ENCODE measurements at regions not wholly inside any gene's neighbourhood (a gene's known extent, or its start where the extent isn't known, plus 50 kb on each side); places are given as distances from the start of the nearest gene placed in this dataset.

- Histone ChIP-seq H3K4me3 (no peak overlapping the region), H3K27ac (no peak overlapping the region), H3K4me1 (no peaks in the 10 kb centered on the region), H3K27me3 (no peaks in the 10 kb centered on the region), H3K36me3 (no peaks in the 10 kb centered on the region), H3K9me3 (no peaks in the 10 kb centered on the region)
- in situ Hi-C loops (cut with MboI; ENCODE audit: low sequenced_read_pairs in 4 of 4) = no loop called here
- DNase-seq (no peak), ATAC-seq (no peak)
- intact Hi-C loops (cut with DNase I; ENCODE audit: low total_unique reads) = no loop called here
- TF ChIP-seq, protein P1, sequence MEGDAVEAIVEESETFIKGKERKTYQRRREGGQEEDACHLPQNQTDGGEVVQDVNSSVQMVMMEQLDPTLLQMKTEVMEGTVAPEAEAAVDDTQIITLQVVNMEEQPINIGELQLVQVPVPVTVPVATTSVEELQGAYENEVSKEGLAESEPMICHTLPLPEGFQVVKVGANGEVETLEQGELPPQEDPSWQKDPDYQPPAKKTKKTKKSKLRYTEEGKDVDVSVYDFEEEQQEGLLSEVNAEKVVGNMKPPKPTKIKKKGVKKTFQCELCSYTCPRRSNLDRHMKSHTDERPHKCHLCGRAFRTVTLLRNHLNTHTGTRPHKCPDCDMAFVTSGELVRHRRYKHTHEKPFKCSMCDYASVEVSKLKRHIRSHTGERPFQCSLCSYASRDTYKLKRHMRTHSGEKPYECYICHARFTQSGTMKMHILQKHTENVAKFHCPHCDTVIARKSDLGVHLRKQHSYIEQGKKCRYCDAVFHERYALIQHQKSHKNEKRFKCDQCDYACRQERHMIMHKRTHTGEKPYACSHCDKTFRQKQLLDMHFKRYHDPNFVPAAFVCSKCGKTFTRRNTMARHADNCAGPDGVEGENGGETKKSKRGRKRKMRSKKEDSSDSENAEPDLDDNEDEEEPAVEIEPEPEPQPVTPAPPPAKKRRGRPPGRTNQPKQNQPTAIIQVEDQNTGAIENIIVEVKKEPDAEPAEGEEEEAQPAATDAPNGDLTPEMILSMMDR (IDR thresholded peaks at IDR 0.05 in 4 of 5, conservative IDR thresholded peaks at IDR 0.05 in 1 of 5) = no peak
- no peak for TF ChIP-seq POLR2A (IDR thresholded peaks at IDR 0.05)
Measured at GRCh38 chr3:1929788-1930414, 168.8 kb upstream of the CNTN4 start.

- ATAC-seq (no peak), DNase-seq (no peak)
- in situ Hi-C loops (cut with MboI; ENCODE audit: low sequenced_read_pairs in 4 of 4) (no loop called here), intact Hi-C loops (cut with DNase I; ENCODE audit: low total_unique reads) (no loop called here)
- H3K27ac ChIP-seq = no peak overlapping the region
- no peaks in the 10 kb centered on the region for H3K9me3 ChIP-seq
- no peak overlapping the region for H3K4me3 ChIP-seq
- H3K27me3 ChIP-seq = no peaks in the 10 kb centered on the region
- H3K4me1 ChIP-seq = no peaks in the 10 kb centered on the region
- no peaks in the 10 kb centered on the region for H3K36me3 ChIP-seq
- no peak for TF ChIP-seq POLR2A (IDR thresholded peaks at IDR 0.05)
- TF ChIP-seq, protein P1 (IDR thresholded peaks at IDR 0.05 in 4 of 5, conservative IDR thresholded peaks at IDR 0.05 in 1 of 5) = no peak
Measured at GRCh38 chr3:1938975-1939374, 159.7 kb upstream of the CNTN4 start.

GRCh38 chr3:1942781-1943180 lies 155.9 kb upstream of the CNTN4 start:
- in situ Hi-C loops (cut with MboI; ENCODE audit: low sequenced_read_pairs in 4 of 4) (no loop called here), intact Hi-C loops (cut with DNase I; ENCODE audit: low total_unique reads) (no loop called here)
- TF ChIP-seq POLR2A (IDR thresholded peaks at IDR 0.05) = no peak
- TF ChIP-seq, protein P1 (IDR thresholded peaks at IDR 0.05 in 4 of 5, conservative IDR thresholded peaks at IDR 0.05 in 1 of 5) = no peak
- no peaks in the 10 kb centered on the region for H3K27me3 ChIP-seq
- H3K4me1 ChIP-seq = no peaks in the 10 kb centered on the region
- H3K4me3 ChIP-seq = no peak overlapping the region
- no peaks in the 10 kb centered on the region for H3K9me3 ChIP-seq
- no peaks in the 10 kb centered on the region for H3K36me3 ChIP-seq
- DNase-seq = no peak
- H3K27ac ChIP-seq = no peak overlapping the region
- no peak for ATAC-seq

DNA sequence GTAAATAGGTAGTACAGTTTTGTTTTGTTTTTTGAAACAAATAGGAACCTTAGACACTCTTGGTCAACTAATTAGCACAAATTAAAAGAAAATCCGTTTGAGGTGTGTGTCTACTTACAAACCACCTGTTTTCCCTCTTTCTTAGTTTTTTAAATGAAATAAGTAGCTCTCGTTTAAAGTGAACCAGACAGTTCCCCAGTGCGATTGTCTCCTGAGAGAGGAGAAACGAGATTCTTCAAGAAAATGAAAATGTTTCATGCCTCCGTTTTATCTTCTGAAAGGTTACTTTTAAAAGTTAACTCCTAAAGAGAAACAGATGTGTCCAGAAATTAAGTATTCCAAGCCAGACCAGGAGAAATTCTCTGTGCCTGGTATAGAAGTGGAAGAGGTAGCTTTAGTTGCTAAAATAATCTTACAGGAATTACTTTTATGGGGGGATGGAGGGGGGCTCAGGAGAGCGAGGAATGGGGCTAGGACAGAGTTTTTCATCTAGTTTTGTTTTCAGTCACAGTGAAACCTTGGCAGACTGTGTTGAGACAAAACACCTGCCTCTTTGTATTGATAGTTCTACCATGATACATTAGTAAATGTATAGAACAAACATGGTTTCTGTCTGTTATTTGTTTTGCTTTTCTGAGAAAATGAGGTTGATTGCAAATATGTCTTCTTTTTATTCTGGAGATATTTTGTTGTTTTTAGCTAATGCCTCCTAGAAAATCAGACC lies 155.1 kb upstream of the CNTN4 start:
- DNase-seq (no peak), ATAC-seq (no peak)
- Histone ChIP-seq H3K4me1 (no peaks in the 10 kb centered on the region), H3K27ac (no peak overlapping the region), H3K4me3 (no peak overlapping the region), H3K36me3 (no peaks in the 10 kb centered on the region), H3K9me3 (no peaks in the 10 kb centered on the region), H3K27me3 (no peaks in the 10 kb centered on the region)
- intact Hi-C loops (cut with DNase I; ENCODE audit: low total_unique reads) (no loop called here), in situ Hi-C loops (cut with MboI; ENCODE audit: low sequenced_read_pairs in 4 of 4) (no loop called here)
- no peak for TF ChIP-seq POLR2A (IDR thresholded peaks at IDR 0.05)
- TF ChIP-seq, protein P1 (IDR thresholded peaks at IDR 0.05 in 4 of 5, conservative IDR thresholded peaks at IDR 0.05 in 1 of 5) = no peak

Data from gastrocnemius medialis (tissue), 4 donors.